Aorta (tissue), 5 donors: ENCODE measurements at regions not wholly inside any gene's neighbourhood (a gene's known extent, or its start where the extent isn't known, plus 50 kb on each side); places are given as distances from the start of the nearest gene placed in this dataset.
"Not testable (repeated sequence)": the region's sequence is repeated elsewhere in the genome, so short reads cannot be mapped to it uniquely, and the experiment has no call there.

Experiments
- ATAC-seq: fragments of 200-7000 bp; cut with Tn5 transposase; one replicate; pipeline ENCODE4 v1.9.1; 2022; ENCODE audit warnings: moderate library complexity; ENCODE audit not compliant: low FRiP score
- DNase-seq, 2 donors: peaks; one replicate each; pipeline ENCODE4 v3.0.0-alpha.2; 2020
- H3K27ac ChIP-seq, 2 donors: one replicate each; pipeline ENCODE4 v1.5.1; 2013; ENCODE audit warnings: low read length in 2 of 2, mild to moderate bottlenecking in 2 of 2, moderate library complexity in 2 of 2, control low read depth in 1 of 2, inconsistent platforms in 1 of 2, low read depth in 1 of 2
- H3K27me3 ChIP-seq, 2 donors: one replicate each; pipeline ENCODE4 v1.6.1; 2013; ENCODE audit warnings: control low read depth in 1 of 2, low read length in 1 of 2, mild to moderate bottlenecking in 1 of 2, moderate library complexity in 1 of 2; ENCODE audit not compliant: insufficient read depth in 2 of 2, control insufficient read depth in 1 of 2
- H3K36me3 ChIP-seq, 2 donors: one replicate each; pipeline ENCODE4 v1.6.1; 2013; ENCODE audit warnings: control low read depth in 1 of 2, low read length in 1 of 2, mild to moderate bottlenecking in 1 of 2; ENCODE audit not compliant: insufficient read depth in 2 of 2, control insufficient read depth in 1 of 2
- H3K4me1 ChIP-seq, 2 donors: one replicate each; pipeline ENCODE4 v1.6.1; 2013; ENCODE audit warnings: low read length in 2 of 2, control low read depth in 1 of 2, mild to moderate bottlenecking in 1 of 2, moderate library complexity in 1 of 2; ENCODE audit not compliant: insufficient read depth in 2 of 2, control insufficient read depth in 1 of 2
- H3K4me3 ChIP-seq, 2 donors: one replicate each; pipeline ENCODE4 v1.5.1; 2013; ENCODE audit warnings: low read length in 2 of 2, control low read depth in 1 of 2, mild to moderate bottlenecking in 1 of 2
- H3K9me3 ChIP-seq: one replicate; pipeline ENCODE4 v1.6.1; 2013; ENCODE audit warnings: mild to moderate bottlenecking, low read length; ENCODE audit not compliant: control insufficient read depth
- WGBS, 2 donors: extraction: QIAGEN DNeasy Blood & Tissue Kit; methylation state at CpG; one replicate each; pipeline ENCODE4 v1.1.7; 2013; 5-methylcytosine and 5-hydroxymethylcytosine counted together
- intact Hi-C, 2 donors: fragments of 100-400 bp; cut with DNase I; formaldehyde crosslinking; loops; one replicate each; pipeline versions ENCODE4 v1.14.2 to v1.15.0; 2022
- donor health status: healthy with polysubstance abuse.
- donor health status: Bipolar disorder and iron deficiency.
- donor health status: DM: no; HTN: no; CAD: no.
- donor health status: DM: no; HTN: no; CAD: no.
- donor health status: DM: yes; HTN: yes; CAD: no.

DNA sequence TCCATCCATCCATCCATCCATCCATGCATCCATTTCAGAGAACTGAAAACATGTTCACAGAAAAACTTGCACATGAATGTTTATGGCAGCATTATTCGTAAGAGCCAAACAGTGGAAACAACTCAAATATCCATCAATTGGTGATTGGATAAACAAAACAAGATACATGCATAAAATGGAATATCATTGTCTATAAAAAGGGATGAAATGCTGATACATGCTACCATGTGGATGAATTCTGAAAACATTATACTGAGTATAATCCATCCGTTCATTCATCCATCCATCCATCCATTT is 115.1 kb downstream of the CRYAA start:
- H3K27ac ChIP-seq, H3K4me1 ChIP-seq, DNase-seq, H3K4me3 ChIP-seq, H3K9me3 ChIP-seq, ATAC-seq, intact Hi-C loops, H3K27me3 ChIP-seq, H3K36me3 ChIP-seq: not testable (repeated sequence)
- whole genome bisulfite sequencing, 2 donors = 90 to 92% methylated on average over 2 of the region's 2 CpGs

DNA sequence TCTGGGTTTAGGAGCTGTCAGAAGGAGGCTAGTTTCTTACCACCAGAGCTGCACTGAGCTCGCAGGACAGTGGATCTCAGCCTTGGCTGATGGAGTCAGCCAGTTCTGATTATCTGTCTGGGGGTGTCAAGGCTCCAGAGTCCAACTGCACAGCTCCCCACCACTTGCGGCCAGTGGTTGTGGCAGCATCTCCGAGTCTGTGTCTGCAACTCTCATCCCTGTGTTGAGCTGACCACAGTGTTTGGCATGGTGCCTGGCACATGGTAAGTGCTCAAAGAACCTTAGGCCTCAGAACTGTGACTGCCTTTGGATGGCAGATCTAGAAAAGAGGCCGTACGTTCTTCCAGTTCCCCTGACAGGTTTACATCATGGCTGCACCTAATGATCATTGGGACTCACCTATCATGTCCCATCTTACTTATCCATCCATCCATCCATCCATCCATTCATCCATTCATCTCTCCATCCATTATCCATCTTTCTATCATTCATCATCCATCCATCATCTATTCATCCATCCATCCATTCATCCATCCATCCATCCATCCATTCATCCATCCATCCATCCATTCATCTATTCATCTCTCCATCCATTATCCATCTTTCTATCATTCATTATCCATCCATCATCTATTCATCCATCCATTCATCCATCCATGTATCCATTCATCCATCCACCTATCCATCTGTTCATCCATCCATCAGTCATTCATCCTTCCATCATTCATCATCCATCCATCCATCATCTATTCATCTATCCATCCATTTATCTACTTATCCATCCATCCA is 114.5 kb downstream of the CRYAA start:
- no peaks in the 10 kb centered on the region for H3K4me1 ChIP-seq
- no peak overlapping the region for H3K27ac ChIP-seq
- WGBS, 2 donors = 82% methylated on average over 5 of the region's 5 CpGs
- no peak overlapping the region for H3K4me3 ChIP-seq
- H3K9me3 ChIP-seq = no peaks in the 10 kb centered on the region
- intact Hi-C loops = no loop called here
- ATAC-seq = no peak
- peak in 1 of 2 donors; percentile 42 for DNase-seq
- H3K27me3 ChIP-seq = no peaks in the 10 kb centered on the region
- no peaks in the 10 kb centered on the region for H3K36me3 ChIP-seq

- WGBS, 2 donors = 84 to 86% methylated on average over 23 of the region's 23 CpGs
- H3K4me3 ChIP-seq = no peak overlapping the region
- no peak overlapping the region for H3K27ac ChIP-seq
- ATAC-seq (no peak), DNase-seq (peak in 1 of 2 donors; percentile 21)
- H3K36me3 ChIP-seq = no peaks in the 10 kb centered on the region
- intact Hi-C loops = no loop called here
- H3K9me3 ChIP-seq = no peaks in the 10 kb centered on the region
- no peaks in the 10 kb centered on the region for H3K27me3 ChIP-seq
- no peaks in the 10 kb centered on the region for H3K4me1 ChIP-seq
These were observed 113.7 kb downstream of the CRYAA start for GRCh38 chr21:43282358-43283120.

DNA sequence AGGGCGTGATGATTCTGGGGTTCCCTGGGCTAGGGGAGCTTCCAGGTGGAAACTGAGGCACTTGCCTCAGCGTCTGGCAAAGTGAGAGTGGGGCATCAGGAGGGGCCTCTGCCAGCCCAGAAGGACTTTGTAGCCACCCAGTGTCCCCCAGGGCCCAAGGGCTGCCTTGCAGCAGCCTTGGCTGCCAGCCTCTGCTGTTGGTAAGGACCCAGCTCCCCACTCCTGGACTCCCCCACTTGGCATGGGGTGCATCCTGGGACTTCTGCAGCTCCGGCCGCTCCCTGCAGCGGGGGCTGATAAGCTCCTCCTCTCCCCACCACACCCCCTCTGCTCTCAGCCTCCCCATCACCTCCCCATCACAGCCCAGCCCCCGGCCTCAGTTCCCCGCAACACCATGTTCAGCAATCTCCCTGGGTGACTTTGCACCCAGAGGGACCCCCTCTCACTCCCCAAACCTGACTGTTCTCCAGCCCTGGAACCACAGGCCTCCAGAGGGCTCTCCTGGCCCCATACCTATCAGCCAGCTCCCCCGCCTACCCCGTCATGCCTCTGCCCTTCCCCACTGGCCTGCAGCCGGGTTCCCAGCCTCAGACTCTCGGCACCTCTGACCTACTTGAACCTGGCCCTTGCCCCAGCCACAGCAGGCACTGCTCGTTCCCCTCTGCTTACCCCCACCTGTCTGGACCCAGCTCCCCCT is 113.0 kb downstream of the CRYAA start:
- 81 to 85% methylated on average over 12 of the region's 12 CpGs for WGBS, 2 donors
- DNase-seq (peak in 1 of 2 donors; percentile 37), ATAC-seq (peak; percentile 33)
- Histone ChIP-seq H3K4me3 (no peak overlapping the region), H3K27ac (no peak overlapping the region), H3K4me1 (no peaks in the 10 kb centered on the region), H3K27me3 (no peaks in the 10 kb centered on the region), H3K9me3 (no peaks in the 10 kb centered on the region), H3K36me3 (no peaks in the 10 kb centered on the region)
- intact Hi-C loops = no loop called here

DNA sequence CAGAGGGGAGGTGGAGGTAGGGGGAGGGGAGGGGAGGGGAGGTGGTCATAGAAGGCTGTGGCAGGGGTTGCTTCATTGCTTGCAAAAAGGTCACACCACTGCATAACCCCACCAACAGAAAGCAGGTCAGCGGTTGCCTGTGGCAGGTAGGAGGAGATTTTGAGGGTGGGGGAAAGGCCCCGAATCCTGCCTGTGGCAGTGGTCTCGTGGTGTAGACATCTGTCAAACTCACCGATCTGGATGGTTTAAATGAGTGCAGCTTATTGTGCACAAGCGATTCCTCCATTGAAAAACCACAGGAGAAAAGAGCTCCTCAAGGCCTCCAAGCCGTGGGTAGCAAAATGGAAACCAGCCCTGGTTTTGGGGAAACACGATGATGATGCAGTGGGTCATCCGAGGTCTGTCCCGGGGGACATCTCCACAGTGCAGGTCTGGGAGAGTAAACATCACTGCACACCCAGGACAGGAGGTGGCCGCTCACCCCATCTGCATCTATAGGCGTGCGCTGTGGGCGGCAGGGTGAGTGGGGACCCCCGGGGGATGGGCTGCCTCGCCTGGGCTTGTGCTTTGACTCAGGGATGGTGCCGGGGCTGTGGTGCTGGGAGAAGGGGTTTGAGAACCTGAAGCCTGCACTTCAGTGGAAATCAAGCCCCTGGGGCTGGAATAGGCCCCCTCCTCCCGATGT is 112.3 kb downstream of the CRYAA start:
- Histone ChIP-seq H3K27ac (no peak overlapping the region), H3K36me3 (no peaks in the 10 kb centered on the region), H3K4me3 (no peak overlapping the region), H3K27me3 (no peaks in the 10 kb centered on the region), H3K9me3 (no peaks in the 10 kb centered on the region), H3K4me1 (no peaks in the 10 kb centered on the region)
- peak in 1 of 2 donors; percentile 23 for DNase-seq
- ATAC-seq = no peak
- intact Hi-C loops = no loop called here
- WGBS, 2 donors = 67 to 72% methylated on average over 17 of the region's 17 CpGs

DNA sequence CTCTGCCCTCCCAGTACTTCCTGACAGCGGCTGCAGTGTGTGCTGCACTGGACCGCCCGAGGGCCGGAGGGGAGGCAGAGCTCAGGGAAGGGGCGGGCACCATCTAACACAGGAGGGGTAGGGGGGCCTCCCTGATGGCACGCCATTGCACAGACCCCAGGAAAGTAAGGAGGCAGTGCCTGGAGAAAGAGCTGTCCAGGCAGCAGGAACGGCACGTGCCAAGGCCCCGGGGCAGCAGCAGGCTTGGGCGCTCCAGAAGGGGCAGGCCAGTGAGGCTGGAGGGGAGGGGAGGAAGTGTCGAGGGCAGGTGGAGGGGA is 110.7 kb downstream of the CRYAA start:
- ATAC-seq = no peak
- intact Hi-C loops = no loop called here
- H3K27me3 ChIP-seq = no peaks in the 10 kb centered on the region

DNA sequence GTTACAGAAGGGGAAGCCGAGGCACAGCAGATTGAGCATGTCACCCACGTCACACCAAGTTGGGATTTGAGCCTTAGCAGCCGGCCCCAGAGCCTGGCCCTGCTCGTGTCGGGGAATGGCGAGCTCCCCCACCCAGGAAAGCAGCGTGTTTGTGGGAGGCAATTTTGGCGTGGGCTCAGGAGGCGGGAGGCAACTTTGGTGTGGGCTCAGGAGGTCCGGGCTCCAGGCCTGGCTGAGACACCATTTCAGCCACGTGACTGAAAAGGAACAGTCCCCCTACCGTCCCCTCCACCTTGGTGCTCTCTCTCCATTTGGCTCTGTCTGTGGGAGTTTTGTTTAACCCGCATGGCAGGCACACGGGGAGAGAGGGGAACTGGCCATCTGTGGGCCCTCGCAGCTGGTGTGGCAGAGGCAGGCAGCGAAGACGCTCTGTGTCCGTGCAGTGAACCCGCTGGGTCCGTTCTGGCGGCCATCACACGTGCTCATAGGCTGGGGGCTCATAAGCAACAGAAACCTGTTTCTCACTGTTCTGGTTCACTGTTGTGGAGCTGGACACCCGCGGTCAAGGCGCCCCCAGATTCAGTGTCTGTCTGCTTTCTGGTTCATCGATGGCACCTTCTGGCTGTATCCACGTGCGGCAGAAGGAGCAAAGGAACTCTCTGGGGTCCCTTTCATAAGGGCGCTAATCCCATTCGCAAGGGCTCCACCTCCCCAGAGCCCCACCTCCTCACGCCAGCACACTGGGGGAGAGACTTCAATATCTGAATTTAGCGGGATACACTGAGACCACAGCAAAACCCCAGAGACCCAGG is 110.2 kb downstream of the CRYAA start:
- no peak overlapping the region for H3K4me3 ChIP-seq
- no peaks in the 10 kb centered on the region for H3K27me3 ChIP-seq
- intact Hi-C loops = no loop called here
- no peaks in the 10 kb centered on the region for H3K4me1 ChIP-seq
- H3K27ac ChIP-seq = no peak overlapping the region
- no peaks in the 10 kb centered on the region for H3K9me3 ChIP-seq
- WGBS, 2 donors = 64 to 67% methylated on average over 32 of the region's 32 CpGs
- peak in 1 of 2 donors; percentile 30 for DNase-seq
- H3K36me3 ChIP-seq = no peaks in the 10 kb centered on the region
- no peak for ATAC-seq

More for the DNA sequence above, 110.7 kb downstream of the CRYAA start:
- DNase-seq = no peak
- no peak overlapping the region for H3K4me3 ChIP-seq
- H3K9me3 ChIP-seq = no peaks in the 10 kb centered on the region
- WGBS, 2 donors = 82 to 86% methylated on average over 10 to 11 of the region's 11 CpGs
- no peaks in the 10 kb centered on the region for H3K4me1 ChIP-seq
- H3K27ac ChIP-seq = no peak overlapping the region
- H3K36me3 ChIP-seq = no peaks in the 10 kb centered on the region

DNA sequence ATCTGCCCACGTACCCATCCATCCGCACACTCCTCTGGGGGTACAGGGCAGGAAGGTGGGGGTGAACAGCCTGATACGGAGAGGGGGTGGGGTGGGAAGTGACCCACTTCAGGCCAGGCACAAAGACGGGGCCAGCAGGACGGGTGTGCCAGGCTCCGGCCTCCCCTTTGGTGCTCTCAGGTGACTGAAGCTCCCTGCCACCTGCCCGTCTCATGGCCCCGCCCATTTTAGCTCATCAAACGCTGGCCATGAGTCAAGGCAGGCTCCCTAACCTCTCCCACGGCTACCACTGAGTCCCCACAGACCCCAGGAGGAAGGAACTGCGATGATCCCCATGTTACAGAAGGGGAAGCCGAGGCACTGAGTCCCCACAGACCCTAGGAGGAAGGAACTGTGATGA is 109.6 kb downstream of the CRYAA start:
- no peak overlapping the region for H3K27ac ChIP-seq
- no peaks in the 10 kb centered on the region for H3K27me3 ChIP-seq
- no peaks in the 10 kb centered on the region for H3K9me3 ChIP-seq
- ATAC-seq (no peak), DNase-seq (peak in 1 of 2 donors; percentile 16)
- no peaks in the 10 kb centered on the region for H3K36me3 ChIP-seq
- no peak overlapping the region for H3K4me3 ChIP-seq
- intact Hi-C loops = no loop called here
- no peaks in the 10 kb centered on the region for H3K4me1 ChIP-seq
- WGBS, 2 donors = 53 to 67% methylated on average over 12 of the region's 12 CpGs
